WTC11 (cell line): ENCODE measurements at regions not wholly inside any gene's neighbourhood (a gene's known extent, or its start where the extent isn't known, plus 50 kb on each side); places are given as distances from the start of the nearest gene placed in this dataset.
"Not testable (repeated sequence)": the region's sequence is repeated elsewhere in the genome, so short reads cannot be mapped to it uniquely, and the experiment has no call there.

Experiments used
- ATAC-seq: fragments of 200-7000 bp; cut with Tn5 transposase; 2 replicates; pipeline ENCODE4 v1.10.0; 2021; ENCODE audit warnings: mild to moderate bottlenecking, moderate library complexity
- CTCF ChIA-PET: fragments of 300-600 bp; sonication (Branson Sonifier 250); formaldehyde crosslinking; loops from one replicate; lab custom pipeline; 2021; ENCODE audit warnings: antibody characterized with exemption; lab: Charles Lee
- POLR2A ChIA-PET: fragments of 350-600 bp; sonication (Branson Sonifier 250); formaldehyde crosslinking; loops from one replicate; lab custom pipeline; 2021; ENCODE audit warnings: antibody characterized with exemption; lab: Charles Lee
- DNase-seq: peaks from one replicate; pipeline ENCODE4 v3.0.0; 2021; ENCODE audit warnings: low spot score
- H3K27ac Mint-ChIP-seq: 2 replicates; pipeline ENCODE4 v1.8.0; 2021; ENCODE audit warnings: mixed read lengths
- H3K27me3 Mint-ChIP-seq: 2 replicates; pipeline ENCODE4 v1.8.0; 2021; ENCODE audit warnings: low read depth, mild to moderate bottlenecking, moderate library complexity, mixed read lengths
- H3K36me3 Mint-ChIP-seq: 2 replicates; pipeline ENCODE4 v1.8.0; 2021; ENCODE audit warnings: mixed read lengths
- H3K4me1 Mint-ChIP-seq: 2 replicates; pipeline ENCODE4 v1.8.0; 2022; ENCODE audit warnings: mixed read lengths
- H3K4me3 Mint-ChIP-seq: 2 replicates; pipeline ENCODE4 v1.8.0; 2021; ENCODE audit warnings: mild to moderate bottlenecking, moderate library complexity, mixed read lengths
- H3K9me3 Mint-ChIP-seq: 2 replicates; pipeline ENCODE4 v1.8.0; 2021; ENCODE audit warnings: mixed read lengths
- E2F1 ChIP-seq: sonication (generic); formaldehyde crosslinking; IDR thresholded peaks from 2 replicates; pipeline ENCODE4 v1.8.0; 2022; ENCODE audit warnings: mild to moderate bottlenecking, missing genetic modification reagents
- FOXP1 ChIP-seq: sonication (generic); formaldehyde crosslinking; IDR thresholded peaks from 2 replicates; pipeline ENCODE4 v1.8.0; 2022; ENCODE audit warnings: missing genetic modification reagents, mild to moderate bottlenecking, moderate library complexity, borderline replicate concordance
- GTF2I ChIP-seq: fragments of 250-450 bp; sonication (Bioruptor Pico); conservative IDR thresholded peaks from 2 replicates; pipeline ENCODE4 v1.4.0; 2021; ENCODE audit warnings: mild to moderate bottlenecking
- IRF1 ChIP-seq: sonication (generic); formaldehyde crosslinking; IDR thresholded peaks from 2 replicates; pipeline ENCODE4 v1.8.0; 2023; ENCODE audit warnings: missing genetic modification reagents
- MXD4 ChIP-seq: fragments of 250-450 bp; sonication (Bioruptor Pico); IDR thresholded peaks from 2 replicates; pipeline ENCODE4 v1.8.0; 2021; ENCODE audit warnings: mild to moderate bottlenecking, moderate library complexity, borderline replicate concordance
- NFE2L1 ChIP-seq: sonication (generic); formaldehyde crosslinking; IDR thresholded peaks from 2 replicates; pipeline ENCODE4 v1.8.1; 2023; ENCODE audit warnings: missing genetic modification reagents
- NR2C2 ChIP-seq: sonication (generic); formaldehyde crosslinking; IDR thresholded peaks from 2 replicates; pipeline ENCODE4 v1.8.0; 2022; ENCODE audit warnings: mild to moderate bottlenecking, missing genetic modification reagents
- NR3C1 ChIP-seq: sonication (generic); formaldehyde crosslinking; conservative IDR thresholded peaks from 2 replicates; pipeline ENCODE4 v1.8.1; 2023; ENCODE audit warnings: low read depth, mild to moderate bottlenecking, missing genetic modification reagents
- OVOL2 ChIP-seq: fragments of 250-450 bp; sonication (Bioruptor Pico); IDR thresholded peaks from 2 replicates; pipeline ENCODE4 v1.9.0; 2021; ENCODE audit warnings: mild to moderate bottlenecking, borderline replicate concordance
- RORB ChIP-seq: fragments of 250-450 bp; sonication (Bioruptor Pico); IDR thresholded peaks from 2 replicates; pipeline ENCODE4 v1.9.0; 2021; ENCODE audit warnings: mild to moderate bottlenecking
- TEAD1 ChIP-seq: sonication (generic); formaldehyde crosslinking; IDR thresholded peaks from 2 replicates; pipeline ENCODE4 v1.8.0; 2022; ENCODE audit warnings: mild to moderate bottlenecking, missing genetic modification reagents
- ZNF263 ChIP-seq: sonication (generic); formaldehyde crosslinking; IDR thresholded peaks from 2 replicates; pipeline ENCODE4 v1.8.1; 2022; ENCODE audit warnings: low read depth, mild to moderate bottlenecking, moderate library complexity, missing genetic modification reagents
- TF ChIP-seq, protein P1 (sequence below): sonication (generic); formaldehyde crosslinking; IDR thresholded peaks from 2 replicates; pipeline ENCODE4 v1.8.1; 2022; ENCODE audit warnings: mild to moderate bottlenecking, moderate library complexity, missing genetic modification reagents
- TF ChIP-seq, protein P2 (sequence below): sonication (generic); formaldehyde crosslinking; IDR thresholded peaks from 2 replicates; pipeline ENCODE4 v1.8.1; 2022; ENCODE audit warnings: low read depth, mild to moderate bottlenecking, moderate library complexity, missing genetic modification reagents, borderline replicate concordance
- TF ChIP-seq, protein P3 (sequence below): sonication (generic); formaldehyde crosslinking; conservative IDR thresholded peaks from 2 replicates; pipeline ENCODE4 v1.8.1; 2022; ENCODE audit warnings: mild to moderate bottlenecking, missing genetic modification reagents
- TF ChIP-seq, protein P4 (sequence below): sonication (generic); formaldehyde crosslinking; conservative IDR thresholded peaks from 2 replicates; pipeline ENCODE4 v1.8.1; 2023; ENCODE audit warnings: mild to moderate bottlenecking, low read depth, missing genetic modification reagents, moderate library complexity

GRCh38 chr5:178058321-178059012, 54.9 kb upstream of the N4BP3 start (continued):
- TF ChIP-seq, protein P1, sequence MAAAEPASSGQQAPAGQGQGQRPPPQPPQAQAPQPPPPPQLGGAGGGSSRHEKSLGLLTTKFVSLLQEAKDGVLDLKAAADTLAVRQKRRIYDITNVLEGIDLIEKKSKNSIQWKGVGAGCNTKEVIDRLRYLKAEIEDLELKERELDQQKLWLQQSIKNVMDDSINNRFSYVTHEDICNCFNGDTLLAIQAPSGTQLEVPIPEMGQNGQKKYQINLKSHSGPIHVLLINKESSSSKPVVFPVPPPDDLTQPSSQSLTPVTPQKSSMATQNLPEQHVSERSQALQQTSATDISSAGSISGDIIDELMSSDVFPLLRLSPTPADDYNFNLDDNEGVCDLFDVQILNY = no peak
- TF ChIP-seq, protein P2, sequence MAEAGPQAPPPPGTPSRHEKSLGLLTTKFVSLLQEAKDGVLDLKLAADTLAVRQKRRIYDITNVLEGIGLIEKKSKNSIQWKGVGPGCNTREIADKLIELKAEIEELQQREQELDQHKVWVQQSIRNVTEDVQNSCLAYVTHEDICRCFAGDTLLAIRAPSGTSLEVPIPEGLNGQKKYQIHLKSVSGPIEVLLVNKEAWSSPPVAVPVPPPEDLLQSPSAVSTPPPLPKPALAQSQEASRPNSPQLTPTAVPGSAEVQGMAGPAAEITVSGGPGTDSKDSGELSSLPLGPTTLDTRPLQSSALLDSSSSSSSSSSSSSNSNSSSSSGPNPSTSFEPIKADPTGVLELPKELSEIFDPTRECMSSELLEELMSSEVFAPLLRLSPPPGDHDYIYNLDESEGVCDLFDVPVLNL (CRISPR knock-in tag) = no peak
- TF ChIP-seq IRF1 (CRISPR knock-in tag) (no peak), OVOL2 (CRISPR knock-in tag) (no peak)

DNA sequence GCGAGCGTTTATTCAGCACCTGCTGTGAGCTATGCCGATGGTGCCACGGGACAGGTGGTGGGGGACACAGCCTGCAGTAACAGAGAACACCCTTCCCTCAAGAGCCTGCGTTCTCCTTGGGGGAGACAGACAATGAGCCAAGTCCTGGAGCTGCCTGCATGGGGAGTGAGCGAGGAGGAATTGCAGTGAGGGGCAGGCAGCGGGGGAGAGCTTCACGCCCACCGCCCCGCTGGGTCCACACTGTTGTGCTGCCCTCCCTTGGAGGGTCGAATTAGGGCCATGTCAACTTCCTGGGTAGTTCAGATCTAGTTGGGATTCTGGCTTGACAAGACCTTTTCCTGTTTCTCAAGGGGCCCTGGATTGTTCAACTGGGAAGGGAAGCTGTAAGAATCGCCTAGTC, 55.5 kb upstream of the N4BP3 start:
- DNase-seq = no peak
- Mint-ChIP-seq H3K27me3 (no peaks in the 10 kb centered on the region), H3K27ac (no peak overlapping the region), H3K4me1 (no peaks in the 10 kb centered on the region), H3K36me3 (no peaks in the 10 kb centered on the region), H3K9me3 (peaks cover 4% of the 10 kb centered on the region; the same call in 1 of the 2 replicates), H3K4me3 (no peak overlapping the region)
- ATAC-seq = no peak
- ChIA-PET POLR2A (no interaction called here), CTCF (interaction anchor here (0.9 to 1.4 kb wide), 2 partner anchors 73 to 75 kb away, joined by 3 to 4 read pairs; no protein-coding TSS in a partner anchor)
- TF ChIP-seq E2F1 (no peak), RORB (CRISPR knock-in tag) (no peak)

- POLR2A ChIA-PET = no interaction called here
- no peaks in the 10 kb centered on the region for H3K36me3 Mint-ChIP-seq
- DNase-seq (no peak), ATAC-seq (no peak)
- no peak overlapping the region for H3K27ac Mint-ChIP-seq
- TF ChIP-seq IRF1 (CRISPR knock-in tag) = no peak
- TF ChIP-seq TEAD1 (CRISPR knock-in tag) = no peak
- TF ChIP-seq, protein P3, sequence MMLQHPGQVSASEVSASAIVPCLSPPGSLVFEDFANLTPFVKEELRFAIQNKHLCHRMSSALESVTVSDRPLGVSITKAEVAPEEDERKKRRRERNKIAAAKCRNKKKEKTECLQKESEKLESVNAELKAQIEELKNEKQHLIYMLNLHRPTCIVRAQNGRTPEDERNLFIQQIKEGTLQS = no peak
- TF ChIP-seq ZNF263 = no peak
- no peak for TF ChIP-seq NR2C2 (CRISPR knock-in tag)
- no peak for TF ChIP-seq MXD4
- TF ChIP-seq, protein P4, sequence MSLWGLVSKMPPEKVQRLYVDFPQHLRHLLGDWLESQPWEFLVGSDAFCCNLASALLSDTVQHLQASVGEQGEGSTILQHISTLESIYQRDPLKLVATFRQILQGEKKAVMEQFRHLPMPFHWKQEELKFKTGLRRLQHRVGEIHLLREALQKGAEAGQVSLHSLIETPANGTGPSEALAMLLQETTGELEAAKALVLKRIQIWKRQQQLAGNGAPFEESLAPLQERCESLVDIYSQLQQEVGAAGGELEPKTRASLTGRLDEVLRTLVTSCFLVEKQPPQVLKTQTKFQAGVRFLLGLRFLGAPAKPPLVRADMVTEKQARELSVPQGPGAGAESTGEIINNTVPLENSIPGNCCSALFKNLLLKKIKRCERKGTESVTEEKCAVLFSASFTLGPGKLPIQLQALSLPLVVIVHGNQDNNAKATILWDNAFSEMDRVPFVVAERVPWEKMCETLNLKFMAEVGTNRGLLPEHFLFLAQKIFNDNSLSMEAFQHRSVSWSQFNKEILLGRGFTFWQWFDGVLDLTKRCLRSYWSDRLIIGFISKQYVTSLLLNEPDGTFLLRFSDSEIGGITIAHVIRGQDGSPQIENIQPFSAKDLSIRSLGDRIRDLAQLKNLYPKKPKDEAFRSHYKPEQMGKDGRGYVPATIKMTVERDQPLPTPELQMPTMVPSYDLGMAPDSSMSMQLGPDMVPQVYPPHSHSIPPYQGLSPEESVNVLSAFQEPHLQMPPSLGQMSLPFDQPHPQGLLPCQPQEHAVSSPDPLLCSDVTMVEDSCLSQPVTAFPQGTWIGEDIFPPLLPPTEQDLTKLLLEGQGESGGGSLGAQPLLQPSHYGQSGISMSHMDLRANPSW (CRISPR knock-in tag) = no peak
- TF ChIP-seq NR3C1 (CRISPR knock-in tag) = no peak
- TF ChIP-seq GTF2I (CRISPR knock-in tag) = no peak
- TF ChIP-seq NFE2L1 (CRISPR knock-in tag) = no peak
- no peak for TF ChIP-seq FOXP1 (CRISPR knock-in tag)
- H3K27me3 Mint-ChIP-seq = no peaks in the 10 kb centered on the region
- H3K9me3 Mint-ChIP-seq = peaks cover 4% of the 10 kb centered on the region; the same call in 1 of the 2 replicates
- CTCF ChIA-PET = interaction anchor here (1.4 kb wide), 1 partner anchor 75 kb away, joined by 4 read pairs; no protein-coding TSS in a partner anchor
- no peaks in the 10 kb centered on the region for H3K4me1 Mint-ChIP-seq
- H3K4me3 Mint-ChIP-seq = no peak overlapping the region
Observed at GRCh38 chr5:178056935-178057334, 56.4 kb upstream of the N4BP3 start.

- H3K27ac Mint-ChIP-seq, H3K36me3 Mint-ChIP-seq, H3K4me3 Mint-ChIP-seq, CTCF ChIA-PET, H3K27me3 Mint-ChIP-seq, DNase-seq, ATAC-seq, H3K4me1 Mint-ChIP-seq, H3K9me3 Mint-ChIP-seq, POLR2A ChIA-PET: not testable (repeated sequence)
Observed at GRCh38 chr5:178055536-178055935, 57.8 kb upstream of the N4BP3 start.

- H3K27ac Mint-ChIP-seq, POLR2A ChIA-PET, CTCF ChIA-PET, ATAC-seq, DNase-seq, H3K4me3 Mint-ChIP-seq, H3K4me1 Mint-ChIP-seq, H3K27me3 Mint-ChIP-seq, H3K9me3 Mint-ChIP-seq, H3K36me3 Mint-ChIP-seq: not testable (repeated sequence)
Observed at GRCh38 chr5:178052062-178052461, 56.0 kb upstream of the PROP1 start.

DNA sequence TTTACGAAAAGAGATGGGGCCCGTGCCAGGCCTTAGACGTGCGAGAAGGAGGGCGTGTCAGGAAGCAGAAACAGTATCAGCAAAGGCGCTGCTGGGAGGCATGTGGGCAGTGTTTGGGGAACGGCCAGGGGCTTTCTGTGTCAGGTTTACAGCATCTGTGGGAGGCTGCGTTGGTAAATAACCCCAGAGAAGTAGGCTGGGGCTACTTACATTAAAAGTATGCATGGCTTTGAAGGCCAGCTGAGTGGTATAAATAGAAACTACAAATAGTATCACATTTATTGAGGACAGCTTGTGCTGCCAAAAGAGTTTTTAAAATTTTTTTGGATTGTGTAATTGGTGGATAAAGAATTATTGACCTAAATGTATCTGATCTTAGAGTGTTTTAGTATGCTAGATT, 54.8 kb upstream of the PROP1 start:
- POLR2A ChIA-PET, DNase-seq, H3K27ac Mint-ChIP-seq, H3K4me1 Mint-ChIP-seq, ATAC-seq, CTCF ChIA-PET, H3K36me3 Mint-ChIP-seq, H3K4me3 Mint-ChIP-seq, H3K9me3 Mint-ChIP-seq, H3K27me3 Mint-ChIP-seq: not testable (repeated sequence)
